ENCODE measurements at regions not wholly inside any gene's neighbourhood (a gene's known extent, or its start where the extent isn't known, plus 50 kb on each side); places are given as distances from the start of the nearest gene placed in this dataset.

GRCh38 chr9:96086936-96087571 is 211.6 kb downstream of the ERCC6L2 start:
- no peak for DNase-seq

- DNase-seq: no peak
Observed at GRCh38 chr9:96085491-96086143, 210.1 kb downstream of the ERCC6L2 start.

GRCh38 chr9:96084331-96084734 is 208.8 kb downstream of the ERCC6L2 start:
- no peak for DNase-seq

- no peak for DNase-seq
Observed at GRCh38 chr9:96082516-96083232, 207.2 kb downstream of the ERCC6L2 start.

GRCh38 chr9:96080364-96080763 is 204.9 kb downstream of the ERCC6L2 start:
- DNase-seq: no peak

GRCh38 chr9:96079779-96080178 is 204.3 kb downstream of the ERCC6L2 start:
- DNase-seq: no peak

GRCh38 chr9:96078897-96079490 is 203.5 kb downstream of the ERCC6L2 start:
- no peak for DNase-seq

- no peak for DNase-seq
Observed at GRCh38 chr9:96075757-96076156, 200.3 kb downstream of the ERCC6L2 start.

- DNase-seq: no peak
Observed at GRCh38 chr9:96075111-96075510, 199.6 kb downstream of the ERCC6L2 start.

GRCh38 chr9:96073531-96074480 is 198.3 kb downstream of the ERCC6L2 start:
- no peak for DNase-seq

GRCh38 chr9:96072930-96073329 is 197.4 kb downstream of the ERCC6L2 start:
- DNase-seq: no peak

GRCh38 chr9:96071815-96072124 is 196.3 kb downstream of the ERCC6L2 start:
- no peak for DNase-seq

GRCh38 chr9:96071076-96071814 is 195.8 kb downstream of the ERCC6L2 start:
- peak in 1 of 2 donors; percentile 6 for DNase-seq

- DNase-seq: no peak
Observed at GRCh38 chr9:96069629-96070220, 194.2 kb downstream of the ERCC6L2 start.

GRCh38 chr9:96068511-96068910 is 193.0 kb downstream of the ERCC6L2 start:
- DNase-seq: no peak

- no peak for DNase-seq
Observed at GRCh38 chr9:96067600-96067999, 192.1 kb downstream of the ERCC6L2 start.

- DNase-seq: no peak
Observed at GRCh38 chr9:96067004-96067403, 191.5 kb downstream of the ERCC6L2 start.

- no peak for DNase-seq
Observed at GRCh38 chr9:96065482-96066251, 190.2 kb downstream of the ERCC6L2 start.

- DNase-seq: no peak
Observed at GRCh38 chr9:96064826-96065481, 189.5 kb downstream of the ERCC6L2 start.

- no peak for DNase-seq
Observed at GRCh38 chr9:96062854-96063253, 187.4 kb downstream of the ERCC6L2 start.

All from hippocampal formation (tissue), 2 donors.